ENCODE measurements at regions not wholly inside any gene's neighbourhood (a gene's known extent, or its start where the extent isn't known, plus 50 kb on each side); places are given as distances from the start of the nearest gene placed in this dataset.
"Not testable (repeated sequence)": the region's sequence is repeated elsewhere in the genome, so short reads cannot be mapped to it uniquely, and the experiment has no call there.

DNA sequence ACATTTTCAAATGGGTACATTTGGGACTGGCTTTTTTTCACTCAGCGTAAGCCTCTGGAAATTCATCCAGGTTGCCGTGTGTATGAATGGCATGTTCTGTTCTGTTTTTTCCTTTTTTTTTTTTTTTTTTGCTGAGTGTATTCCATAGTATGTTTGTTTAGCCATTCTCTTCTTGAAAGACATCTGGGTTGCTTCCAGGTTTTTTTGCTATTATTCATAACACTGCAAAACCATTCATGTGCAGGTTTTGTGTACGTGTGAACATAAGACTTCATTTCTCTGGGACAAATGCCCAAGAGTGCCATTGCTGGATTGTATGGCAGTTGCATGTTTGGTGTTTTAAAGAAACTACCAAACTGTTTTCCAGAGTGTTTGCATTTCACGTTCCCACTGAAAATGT, 335.9 kb upstream of the TNRC6C start:
- peaks cover 4% of the 10 kb centered on the region for H3K9me3 ChIP-seq (ENCODE audit: low read depth, low read length)
- no peak for DNase-seq (ENCODE audit: insufficient read length, low spot score, missing footprints)

DNA sequence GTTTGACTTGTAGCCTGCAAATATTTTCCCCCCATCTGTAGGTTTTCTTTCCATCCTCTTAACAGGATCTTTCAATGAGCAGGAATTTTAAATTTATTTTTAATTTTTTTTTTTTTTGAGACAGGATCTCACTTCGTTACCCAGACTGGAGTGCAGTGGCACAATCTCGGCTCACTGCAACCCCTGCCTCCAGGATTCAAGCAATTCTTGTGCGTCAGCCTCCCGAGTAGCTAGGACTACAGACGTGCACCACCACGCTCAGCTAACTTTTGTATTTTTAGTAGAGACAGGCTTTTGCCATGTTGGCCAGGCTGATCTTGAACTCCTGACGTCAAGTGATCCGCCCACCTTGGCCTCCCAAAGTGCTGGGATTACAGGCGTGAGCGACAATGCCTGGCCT, 335.2 kb upstream of the TNRC6C start:
- H3K27me3 ChIP-seq (ENCODE audit: insufficient read depth, low read length); H3K4me1 ChIP-seq (ENCODE audit: insufficient read depth, low read length); DNase-seq (ENCODE audit: insufficient read length, low spot score, missing footprints); H3K4me3 ChIP-seq (ENCODE audit: insufficient read depth, low read length); H3K79me2 ChIP-seq (ENCODE audit: insufficient read depth, low read length); H3K36me3 ChIP-seq (ENCODE audit: insufficient read depth, low read length); H3K9me3 ChIP-seq (ENCODE audit: low read depth, low read length); H4K20me1 ChIP-seq (ENCODE audit: insufficient read depth, low read length); H2AFZ ChIP-seq (ENCODE audit: low read length); H3K4me2 ChIP-seq (ENCODE audit: insufficient read depth, low read length); H3K27ac ChIP-seq (ENCODE audit: low read depth, low read length): not testable (repeated sequence)

More for the DNA sequence above, 335.9 kb upstream of the TNRC6C start:
- TF ChIP-seq, protein P1, sequence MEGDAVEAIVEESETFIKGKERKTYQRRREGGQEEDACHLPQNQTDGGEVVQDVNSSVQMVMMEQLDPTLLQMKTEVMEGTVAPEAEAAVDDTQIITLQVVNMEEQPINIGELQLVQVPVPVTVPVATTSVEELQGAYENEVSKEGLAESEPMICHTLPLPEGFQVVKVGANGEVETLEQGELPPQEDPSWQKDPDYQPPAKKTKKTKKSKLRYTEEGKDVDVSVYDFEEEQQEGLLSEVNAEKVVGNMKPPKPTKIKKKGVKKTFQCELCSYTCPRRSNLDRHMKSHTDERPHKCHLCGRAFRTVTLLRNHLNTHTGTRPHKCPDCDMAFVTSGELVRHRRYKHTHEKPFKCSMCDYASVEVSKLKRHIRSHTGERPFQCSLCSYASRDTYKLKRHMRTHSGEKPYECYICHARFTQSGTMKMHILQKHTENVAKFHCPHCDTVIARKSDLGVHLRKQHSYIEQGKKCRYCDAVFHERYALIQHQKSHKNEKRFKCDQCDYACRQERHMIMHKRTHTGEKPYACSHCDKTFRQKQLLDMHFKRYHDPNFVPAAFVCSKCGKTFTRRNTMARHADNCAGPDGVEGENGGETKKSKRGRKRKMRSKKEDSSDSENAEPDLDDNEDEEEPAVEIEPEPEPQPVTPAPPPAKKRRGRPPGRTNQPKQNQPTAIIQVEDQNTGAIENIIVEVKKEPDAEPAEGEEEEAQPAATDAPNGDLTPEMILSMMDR (IDR thresholded peaks at IDR 0.05; ENCODE audit: extremely low read depth, low read depth, low read length), result no peak
- Histone ChIP-seq H3K4me2 (ENCODE audit: insufficient read depth, low read length) (no peak overlapping the region), H3K27me3 (ENCODE audit: insufficient read depth, low read length) (no peaks in the 10 kb centered on the region), H3K4me1 (ENCODE audit: insufficient read depth, low read length) (no peaks in the 10 kb centered on the region), H2AFZ (ENCODE audit: low read length) (no peak overlapping the region), H3K79me2 (ENCODE audit: insufficient read depth, low read length) (no peaks in the 10 kb centered on the region), H3K36me3 (ENCODE audit: insufficient read depth, low read length) (no peaks in the 10 kb centered on the region), H4K20me1 (ENCODE audit: insufficient read depth, low read length) (no peaks in the 10 kb centered on the region), H3K27ac (ENCODE audit: low read depth, low read length) (no peak overlapping the region), H3K4me3 (ENCODE audit: insufficient read depth, low read length) (no peak overlapping the region)

DNA sequence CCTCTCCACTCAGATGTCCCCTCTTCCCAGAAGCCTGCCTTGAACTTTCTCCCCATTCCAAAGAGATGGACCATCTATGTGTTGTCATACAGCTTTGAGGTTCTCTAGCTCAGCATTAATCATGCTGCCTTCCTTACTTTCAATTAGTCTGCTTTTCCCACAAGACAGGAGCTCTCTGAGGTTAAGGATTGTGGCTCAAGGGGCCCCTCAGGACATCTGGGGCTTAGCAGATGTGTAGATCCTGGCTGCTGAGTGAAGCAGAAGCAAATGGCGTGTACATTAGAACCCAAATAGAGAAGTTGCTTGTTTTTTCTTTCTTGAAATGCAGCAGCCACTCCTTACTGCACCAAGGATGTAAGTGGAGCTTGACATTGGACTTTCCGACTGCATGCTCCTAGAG, 330.5 kb upstream of the TNRC6C start:
- no peak overlapping the region for H3K27ac ChIP-seq (ENCODE audit: low read depth, low read length)
- no peak for DNase-seq (ENCODE audit: insufficient read length, low spot score, missing footprints)

DNA sequence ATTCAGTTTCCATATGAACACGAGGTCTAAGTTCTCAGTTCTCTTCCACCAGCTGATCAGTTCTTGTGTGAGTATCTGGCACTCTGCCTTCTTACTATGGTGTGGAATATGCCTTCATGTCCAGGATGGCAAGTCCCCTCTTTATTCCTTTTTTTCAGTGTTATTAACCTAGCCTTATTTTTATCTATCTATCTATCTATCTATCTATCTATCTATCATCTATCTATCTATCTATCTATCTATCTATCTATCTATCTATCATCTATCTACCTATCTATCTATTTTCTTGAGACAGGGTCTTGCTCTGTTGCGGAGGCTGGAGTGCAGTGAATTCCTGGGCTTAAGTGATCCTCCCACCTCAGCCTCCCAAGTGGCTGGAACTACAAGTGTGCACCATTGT, 329.2 kb upstream of the TNRC6C start:
- H3K9me3 ChIP-seq (ENCODE audit: low read depth, low read length); H2AFZ ChIP-seq (ENCODE audit: low read length); H3K79me2 ChIP-seq (ENCODE audit: insufficient read depth, low read length); H3K27me3 ChIP-seq (ENCODE audit: insufficient read depth, low read length); DNase-seq (ENCODE audit: insufficient read length, low spot score, missing footprints); H3K27ac ChIP-seq (ENCODE audit: low read depth, low read length); H3K4me3 ChIP-seq (ENCODE audit: insufficient read depth, low read length); H3K36me3 ChIP-seq (ENCODE audit: insufficient read depth, low read length); H3K4me2 ChIP-seq (ENCODE audit: insufficient read depth, low read length); H3K4me1 ChIP-seq (ENCODE audit: insufficient read depth, low read length); H4K20me1 ChIP-seq (ENCODE audit: insufficient read depth, low read length): not testable (repeated sequence)

More for the DNA sequence above, 330.5 kb upstream of the TNRC6C start:
- H4K20me1 ChIP-seq (ENCODE audit: insufficient read depth, low read length), result no peaks in the 10 kb centered on the region
- no peaks in the 10 kb centered on the region for H3K4me1 ChIP-seq (ENCODE audit: insufficient read depth, low read length)
- H3K4me3 ChIP-seq (ENCODE audit: insufficient read depth, low read length), result no peak overlapping the region
- H3K9me3 ChIP-seq (ENCODE audit: low read depth, low read length), result peaks cover 4% of the 10 kb centered on the region
- no peaks in the 10 kb centered on the region for H3K79me2 ChIP-seq (ENCODE audit: insufficient read depth, low read length)
- no peaks in the 10 kb centered on the region for H3K36me3 ChIP-seq (ENCODE audit: insufficient read depth, low read length)
- no peak overlapping the region for H2AFZ ChIP-seq (ENCODE audit: low read length)
- no peak overlapping the region for H3K4me2 ChIP-seq (ENCODE audit: insufficient read depth, low read length)
- H3K27me3 ChIP-seq (ENCODE audit: insufficient read depth, low read length), result no peaks in the 10 kb centered on the region
- TF ChIP-seq, protein P1 (IDR thresholded peaks at IDR 0.05; ENCODE audit: extremely low read depth, low read depth, low read length), result no peak

DNA sequence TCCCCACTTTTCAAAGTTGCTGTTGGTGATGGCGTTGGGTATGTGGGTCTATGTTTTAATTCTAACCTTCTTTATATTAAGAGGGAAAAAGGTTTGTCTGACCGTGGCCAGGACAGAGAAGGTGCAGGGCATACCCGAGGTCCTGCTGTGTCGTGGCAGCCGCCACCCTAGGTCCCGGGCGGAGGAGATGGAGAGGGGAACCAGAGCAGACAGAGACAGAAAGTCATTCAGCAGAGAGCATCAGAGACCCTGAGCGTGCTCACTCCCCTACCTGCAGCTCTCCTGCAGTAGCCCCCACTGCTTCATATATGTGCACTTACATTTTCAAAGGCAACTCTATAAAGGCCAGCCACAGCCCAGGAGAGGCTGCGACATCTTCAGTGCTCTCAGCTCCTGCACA, 327.2 kb upstream of the TNRC6C start:
- Histone ChIP-seq H3K4me1 (ENCODE audit: insufficient read depth, low read length) (no peaks in the 10 kb centered on the region), H3K27ac (ENCODE audit: low read depth, low read length) (no peak overlapping the region), H3K36me3 (ENCODE audit: insufficient read depth, low read length) (no peaks in the 10 kb centered on the region), H3K9me3 (ENCODE audit: low read depth, low read length) (peaks cover 4% of the 10 kb centered on the region), H2AFZ (ENCODE audit: low read length) (no peak overlapping the region), H3K27me3 (ENCODE audit: insufficient read depth, low read length) (no peaks in the 10 kb centered on the region), H4K20me1 (ENCODE audit: insufficient read depth, low read length) (no peaks in the 10 kb centered on the region), H3K79me2 (ENCODE audit: insufficient read depth, low read length) (no peaks in the 10 kb centered on the region), H3K4me2 (ENCODE audit: insufficient read depth, low read length) (no peak overlapping the region), H3K4me3 (ENCODE audit: insufficient read depth, low read length) (no peak overlapping the region)
- DNase-seq (ENCODE audit: insufficient read length, low spot score, missing footprints), result no peak
- TF ChIP-seq, protein P1 (IDR thresholded peaks at IDR 0.05; ENCODE audit: extremely low read depth, low read depth, low read length), result no peak
